SK-N-SH (cell line): ENCODE measurements at regions not wholly inside any gene's neighbourhood (a gene's known extent, or its start where the extent isn't known, plus 50 kb on each side); places are given as distances from the start of the nearest gene placed in this dataset.

Experiments used
- CTCF ChIA-PET: fragments of 300-600, 350-600 bp; formaldehyde crosslinking; extraction: SDS; loops from one replicate; lab custom pipeline; 2021; lab: Yijun Ruan, JAX
- POLR2A ChIA-PET: fragments of 350-600 bp; sonication (Branson Sonifier 250); formaldehyde crosslinking; extraction: SDS; loops from one replicate; lab custom pipeline; 2020; ENCODE audit warnings: antibody characterized with exemption, inconsistent platforms; lab: Yijun Ruan, JAX
- DNase-seq: peaks from one replicate; pipeline ENCODE4 v3.0.0; 2012
- H2AFZ ChIP-seq: fragments of 200-600 bp; sonication (generic); 2 replicates; pipeline ENCODE4 v1.8.1; 2016; ENCODE audit warnings: antibody characterized with exemption, mild to moderate bottlenecking, low read depth
- H3F3A ChIP-seq: fragments of 200-600 bp; sonication (generic); replicated peaks from 2 replicates; pipeline ENCODE3; 2016; ENCODE audit warnings: antibody characterized with exemption, mild to moderate bottlenecking; ENCODE audit not compliant: insufficient read depth
- H3K27ac ChIP-seq, 2 experiments: fragments of 200-500 bp in 1 of 2; fragments of 200-600 bp in 1 of 2; sonication (Bioruptor generic) in 1 of 2; sonication (generic), shearing (Covaris generic) in 1 of 2; 2 replicates each; pipeline versions ENCODE4 v1.5.1 to v1.6.1; 2014 to 2016; ENCODE audit warnings: low read depth in 2 of 2, inconsistent platforms in 1 of 2, low read length in 1 of 2, mild to moderate bottlenecking in 1 of 2, mixed read lengths in 1 of 2
- H3K27me3 ChIP-seq: fragments of 200-600 bp; sonication (generic), shearing (Covaris generic); 2 replicates; pipeline ENCODE4 v1.6.1; 2016; ENCODE audit warnings: mixed run types; ENCODE audit not compliant: insufficient read depth
- H3K36me3 ChIP-seq, 2 experiments: fragments of 200-500 bp in 1 of 2; fragments of 200-600 bp in 1 of 2; sonication (Bioruptor generic) in 1 of 2; sonication (generic) in 1 of 2; replicated peaks in 1 of 2; 2 replicates each; pipeline versions ENCODE3 to v1.5.1; 2014 to 2016; ENCODE audit warnings: low read length in 1 of 2, mild to moderate bottlenecking in 1 of 2; ENCODE audit not compliant: insufficient read depth in 2 of 2, control insufficient read depth in 1 of 2
- H3K4me1 ChIP-seq, 2 experiments: fragments of 200-500 bp in 1 of 2; fragments of 200-600 bp in 1 of 2; sonication (Bioruptor generic) in 1 of 2; sonication (generic), shearing (Covaris generic) in 1 of 2; 2 replicates each; pipeline versions ENCODE4 v1.5.1 to v1.6.1; 2014 to 2016; ENCODE audit warnings: low read depth in 1 of 2, low read length in 1 of 2, mixed run types in 1 of 2; ENCODE audit not compliant: insufficient read depth in 2 of 2, control insufficient read depth in 1 of 2
- H3K4me2 ChIP-seq: fragments of 200-600 bp; sonication (generic), shearing (Covaris generic); 2 replicates; pipeline ENCODE4 v1.6.1; 2017; ENCODE audit warnings: mixed run types
- H3K4me3 ChIP-seq, 2 experiments: fragments of 200-500 bp in 1 of 2; fragments of 200-600 bp in 1 of 2; sonication (Bioruptor generic) in 1 of 2; sonication (generic), shearing (Covaris generic) in 1 of 2; 2 replicates each; pipeline versions ENCODE4 v1.5.1 to v1.8.1; 2014 to 2016; ENCODE audit warnings: low read depth in 2 of 2, inconsistent platforms in 1 of 2, low read length in 1 of 2, mild to moderate bottlenecking in 1 of 2, mixed read lengths in 1 of 2, moderate library complexity in 1 of 2
- H3K79me2 ChIP-seq: fragments of 200-600 bp; sonication (generic); 2 replicates; pipeline ENCODE4 v1.8.1; 2017; ENCODE audit warnings: mild to moderate bottlenecking; ENCODE audit not compliant: insufficient read depth
- H3K9ac ChIP-seq: fragments of 200-600 bp; sonication (generic); 2 replicates; pipeline ENCODE4 v1.6.1; 2017; ENCODE audit warnings: mixed run types
- H3K9me2 ChIP-seq: fragments of 200-600 bp; sonication (generic); 2 replicates; pipeline ENCODE4 v1.6.1; 2017; ENCODE audit warnings: mixed run types
- H3K9me3 ChIP-seq: fragments of 200-600 bp; sonication (generic); 2 replicates; pipeline ENCODE4 v1.6.1; 2017; ENCODE audit warnings: mixed run types, mild to moderate bottlenecking, moderate library complexity
- H4K20me1 ChIP-seq: fragments of 200-600 bp; sonication (generic); 2 replicates; pipeline ENCODE4 v1.6.1; 2017; ENCODE audit warnings: mild to moderate bottlenecking, mixed run types; ENCODE audit not compliant: insufficient read depth
- CHD2 ChIP-seq: fragments of 150-350 bp; IDR thresholded peaks from 2 replicates; pipeline ENCODE4 v1.6.1; 2018; ENCODE audit warnings: low read length; ENCODE audit not compliant: partially characterized antibody
- EP300 ChIP-seq, 2 experiments: IDR thresholded peaks; 2 replicates each; pipeline versions ENCODE4 v1.4.0 to v1.6.1; 2012; ENCODE audit warnings: borderline replicate concordance in 1 of 2, low read depth in 1 of 2, low read length in 1 of 2
- FOXJ3 ChIP-seq: sonication (generic); formaldehyde crosslinking; IDR thresholded peaks from 2 replicates; pipeline ENCODE4 v1.5.1; 2020; ENCODE audit warnings: mild to moderate bottlenecking, missing genetic modification reagents
- FOXM1 ChIP-seq: IDR thresholded peaks from 2 replicates; pipeline ENCODE4 v1.4.0; 2012; ENCODE audit warnings: low read depth, mild to moderate bottlenecking
- JUND ChIP-seq: IDR thresholded peaks from 2 replicates; pipeline ENCODE4 v1.4.0; 2012
- NFIC ChIP-seq: IDR thresholded peaks from 2 replicates; pipeline ENCODE4 v1.4.0; 2012; ENCODE audit warnings: borderline replicate concordance
- NRF1 ChIP-seq: IDR thresholded peaks from 2 replicates; pipeline ENCODE4 v1.6.1; 2012; ENCODE audit warnings: low read depth, mild to moderate bottlenecking, low read length
- RCOR1 ChIP-seq: fragments of 150-350 bp; IDR thresholded peaks from 2 replicates; pipeline ENCODE4 v1.6.1; 2017; ENCODE audit warnings: antibody characterized with exemption, low read length
- REST ChIP-seq: IDR thresholded peaks from 2 replicates; pipeline ENCODE4 v1.6.1; 2012; ENCODE audit warnings: mild to moderate bottlenecking, low read depth, low read length, moderate library complexity
- RFX5 ChIP-seq: IDR thresholded peaks from 2 replicates; pipeline ENCODE4 v1.6.1; 2012; ENCODE audit warnings: mild to moderate bottlenecking, improper control_type of control experiment, low read length
- RXRA ChIP-seq: IDR thresholded peaks from 2 replicates; pipeline ENCODE4 v1.4.0; 2012; ENCODE audit warnings: low read depth, mild to moderate bottlenecking, borderline replicate concordance
- TAF1 ChIP-seq: IDR thresholded peaks from 2 replicates; pipeline ENCODE4 v1.6.1; 2012; ENCODE audit warnings: low read depth, mild to moderate bottlenecking, low read length, moderate library complexity, borderline replicate concordance
- YY1 ChIP-seq: IDR thresholded peaks from 2 replicates; pipeline ENCODE4 v1.4.0; 2012; ENCODE audit warnings: low read depth, mild to moderate bottlenecking
- WGBS: methylation state at CpG from one replicate; pipeline ENCODE4 v1.1.6; 2017; ENCODE audit warnings: low lambda C conversion rate; 5-methylcytosine and 5-hydroxymethylcytosine counted together
- TF ChIP-seq, protein P1 (sequence below): fragments of 150-350 bp; IDR thresholded peaks from 2 replicates; pipeline ENCODE4 v1.6.1; 2016; ENCODE audit warnings: mild to moderate bottlenecking, low read depth, low read length

DNA sequence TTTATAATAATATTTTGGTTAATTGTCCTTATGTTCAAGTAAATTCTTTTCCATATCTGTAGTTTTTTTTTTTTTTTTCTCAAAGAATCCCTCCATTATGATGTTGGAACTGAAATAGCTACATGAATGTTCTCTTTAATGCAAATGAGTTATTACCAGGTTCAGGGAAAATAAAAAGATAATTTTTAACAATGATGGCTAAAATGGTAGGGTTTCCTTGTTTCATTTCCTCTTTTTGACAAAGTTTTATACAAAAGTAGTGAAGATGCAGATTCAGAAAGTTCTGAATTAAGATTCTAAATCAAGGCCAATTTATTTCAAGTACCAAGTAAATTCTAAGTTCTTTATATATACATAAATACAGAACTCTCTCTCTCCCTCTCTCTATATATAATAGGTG lies 779.0 kb upstream of the INTU start (continued):
- TF ChIP-seq REST (no peak), RCOR1 (no peak), FOXM1 (no peak)

DNA sequence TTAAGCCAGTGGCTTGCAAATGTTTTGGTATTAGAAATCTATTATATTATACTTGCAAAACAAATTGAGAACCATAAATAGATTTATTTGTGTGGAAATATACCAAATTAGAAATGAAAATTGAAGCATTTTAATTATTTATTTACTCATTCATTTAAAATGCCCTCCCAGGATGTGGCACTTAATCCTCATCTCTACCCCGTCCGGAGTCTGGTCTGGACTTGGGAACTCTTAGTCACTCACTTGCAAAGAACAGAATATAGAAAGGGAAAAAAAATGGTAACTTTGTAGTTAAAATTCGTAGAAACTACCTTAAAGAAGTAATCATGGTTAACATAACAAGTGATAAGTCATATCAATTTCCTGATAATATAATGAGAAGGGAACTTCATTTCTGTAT lies 775.9 kb upstream of the INTU start:
- TF ChIP-seq RCOR1 (no peak), JUND (no peak), FOXM1 (no peak), TAF1 (no peak), NRF1 (no peak)
- TF ChIP-seq, all 33 proteins: peak for 0
- 45% methylated on average over 3 of the region's 3 CpGs for WGBS

DNA sequence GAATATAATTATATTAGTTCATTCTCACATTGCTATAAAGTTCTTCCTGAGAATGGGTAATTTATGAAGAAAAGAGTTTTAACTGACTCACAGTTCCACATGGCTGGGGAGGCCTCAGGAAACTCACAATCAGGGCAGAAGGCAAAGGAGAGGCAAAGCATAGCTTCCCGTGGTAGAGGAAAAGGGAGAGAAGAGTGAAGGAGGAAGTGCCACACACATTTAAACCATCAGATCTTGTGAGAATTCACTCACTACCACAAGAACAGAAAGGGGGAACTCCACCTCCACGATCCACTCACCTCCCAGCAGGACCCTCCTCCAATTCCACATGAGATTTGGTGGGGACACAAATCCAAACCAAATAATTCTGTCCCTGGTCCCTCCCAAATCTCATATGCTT lies 773.4 kb upstream of the INTU start:
- Histone ChIP-seq H3K4me2 (no peak overlapping the region), H3K79me2 (no peaks in the 10 kb centered on the region), H3F3A (peaks cover 7% of the 10 kb centered on the region), H3K36me3 (no peaks in the 10 kb centered on the region), H3K4me1 (no peaks in the 10 kb centered on the region), H3K9ac (no peak overlapping the region), H3K9me2 (no peaks in the 10 kb centered on the region), H4K20me1 (no peaks in the 10 kb centered on the region), H3K27me3 (no peaks in the 10 kb centered on the region), H3K9me3 (no peaks in the 10 kb centered on the region), H2AFZ (no peak overlapping the region), H3K27ac (no peak overlapping the region), H3K4me3 (no peak overlapping the region)
- CTCF ChIA-PET = no interaction called here
- POLR2A ChIA-PET = no interaction called here
- DNase-seq = no peak
- WGBS = 34% methylated on average over 2 of the region's 2 CpGs
- TF ChIP-seq, protein P1, sequence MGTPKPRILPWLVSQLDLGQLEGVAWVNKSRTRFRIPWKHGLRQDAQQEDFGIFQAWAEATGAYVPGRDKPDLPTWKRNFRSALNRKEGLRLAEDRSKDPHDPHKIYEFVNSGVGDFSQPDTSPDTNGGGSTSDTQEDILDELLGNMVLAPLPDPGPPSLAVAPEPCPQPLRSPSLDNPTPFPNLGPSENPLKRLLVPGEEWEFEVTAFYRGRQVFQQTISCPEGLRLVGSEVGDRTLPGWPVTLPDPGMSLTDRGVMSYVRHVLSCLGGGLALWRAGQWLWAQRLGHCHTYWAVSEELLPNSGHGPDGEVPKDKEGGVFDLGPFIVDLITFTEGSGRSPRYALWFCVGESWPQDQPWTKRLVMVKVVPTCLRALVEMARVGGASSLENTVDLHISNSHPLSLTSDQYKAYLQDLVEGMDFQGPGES = no peak
- TF ChIP-seq RXRA (no peak), EP300 (IDR thresholded peaks at IDR 0.05; ENCODE audit: borderline replicate concordance in 1 of 2, low read depth in 1 of 2, low read length in 1 of 2) (no peak), YY1 (no peak), JUND (no peak), RFX5 (no peak), CHD2 (no peak), FOXJ3 (CRISPR knock-in tag) (no peak), NFIC (no peak)

More for the DNA sequence above, 775.9 kb upstream of the INTU start:
- Histone ChIP-seq H3K79me2 (no peaks in the 10 kb centered on the region), H3K9ac (no peak overlapping the region), H3K4me3 (no peak overlapping the region), H3K27ac (no peak overlapping the region; a peak in 1 of 4 replicates), H3K9me2 (no peaks in the 10 kb centered on the region), H3K9me3 (no peaks in the 10 kb centered on the region), H4K20me1 (no peaks in the 10 kb centered on the region), H3K4me1 (no peaks in the 10 kb centered on the region), H3K36me3 (no peaks in the 10 kb centered on the region), H3F3A (peaks cover 7% of the 10 kb centered on the region), H3K4me2 (no peak overlapping the region), H3K27me3 (no peaks in the 10 kb centered on the region), H2AFZ (0 out of 2 replicates have a peak overlapping the region, but pooled peaks have one; percentile 40)
- no peak for DNase-seq
- CTCF ChIA-PET = no interaction called here
- POLR2A ChIA-PET = no interaction called here
